Liver (tissue), 7 donors: ENCODE measurements at regions not wholly inside any gene's neighbourhood (a gene's known extent, or its start where the extent isn't known, plus 50 kb on each side); places are given as distances from the start of the nearest gene placed in this dataset.
"Not testable (repeated sequence)": the region's sequence is repeated elsewhere in the genome, so short reads cannot be mapped to it uniquely, and the experiment has no call there.

Experiments used
- DNase-seq: peaks from one replicate; pipeline ENCODE4 v3.0.0-alpha.2; 2017; ENCODE audit warnings: low spot score
- H3K27ac ChIP-seq, 2 donors: one replicate each; pipeline ENCODE4 v1.7.0; 2013; ENCODE audit warnings: inconsistent platforms in 2 of 2, low read length in 2 of 2, control low read depth in 1 of 2, low read depth in 1 of 2, mild to moderate bottlenecking in 1 of 2
- H3K27me3 ChIP-seq, 4 donors: one replicate each; pipeline versions ENCODE4 v1.6.1 to v1.7.0; 2013; ENCODE audit warnings: low read length in 3 of 4, inconsistent platforms in 1 of 4, mild to moderate bottlenecking in 1 of 4, moderate library complexity in 1 of 4; ENCODE audit not compliant: control insufficient read depth in 4 of 4, insufficient read depth in 4 of 4
- H3K36me3 ChIP-seq, 4 donors: one replicate each; pipeline versions ENCODE4 v1.6.1 to v1.7.0; 2013; ENCODE audit warnings: low read length in 3 of 4, mild to moderate bottlenecking in 3 of 4, low read depth in 1 of 4, moderate library complexity in 1 of 4; ENCODE audit not compliant: control insufficient read depth in 4 of 4, insufficient read depth in 3 of 4
- H3K4me1 ChIP-seq, 4 donors: one replicate each; pipeline versions ENCODE4 v1.6.1 to v1.7.0; 2013; ENCODE audit warnings: low read length in 3 of 4, mild to moderate bottlenecking in 3 of 4, moderate library complexity in 1 of 4; ENCODE audit not compliant: control insufficient read depth in 4 of 4, insufficient read depth in 4 of 4
- H3K4me3 ChIP-seq, 3 donors: one replicate each; pipeline versions ENCODE4 v1.6.1 to v1.7.0; 2013; ENCODE audit warnings: low read length in 3 of 3, control low read depth in 1 of 3, low read depth in 1 of 3, mild to moderate bottlenecking in 1 of 3
- H3K9ac ChIP-seq, 2 donors: one replicate each; pipeline ENCODE4 v1.7.0; 2013; ENCODE audit warnings: low read length in 2 of 2, mild to moderate bottlenecking in 2 of 2, moderate library complexity in 2 of 2, control low read depth in 1 of 2, low read depth in 1 of 2
- H3K9me3 ChIP-seq, 4 donors: one replicate each; pipeline versions ENCODE4 v1.6.1 to v1.7.0; 2013; ENCODE audit warnings: low read length in 3 of 4; ENCODE audit not compliant: control insufficient read depth in 4 of 4
- EGR1 ChIP-seq, 2 donors: IDR thresholded peaks; 2 replicates each; pipeline ENCODE4 v1.6.1; 2016 to 2018; ENCODE audit warnings: antibody characterized with exemption in 2 of 2, low read depth in 2 of 2
- FOXA2 ChIP-seq: IDR thresholded peaks from 2 replicates; pipeline ENCODE4 v1.6.1; 2016; ENCODE audit warnings: antibody characterized with exemption
- GABPA ChIP-seq, 2 donors: IDR thresholded peaks in 1 of 2; conservative IDR thresholded peaks in 1 of 2; 2 replicates each; pipeline ENCODE4 v1.6.1; 2016; ENCODE audit warnings: antibody characterized with exemption in 2 of 2, mild to moderate bottlenecking in 1 of 2, moderate library complexity in 1 of 2
- HNF4G ChIP-seq: IDR thresholded peaks from 2 replicates; pipeline ENCODE4 v1.6.1; 2016; ENCODE audit warnings: antibody characterized with exemption
- NR2F2 ChIP-seq: IDR thresholded peaks from 2 replicates; pipeline ENCODE4 v1.6.1; 2016; ENCODE audit warnings: antibody characterized with exemption
- RXRA ChIP-seq, 2 donors: IDR thresholded peaks; 2 replicates each; pipeline ENCODE4 v1.6.1; 2017 to 2018; ENCODE audit warnings: antibody characterized with exemption in 2 of 2, mild to moderate bottlenecking in 1 of 2
- SP1 ChIP-seq: IDR thresholded peaks from 2 replicates; pipeline ENCODE4 v1.6.1; 2018; ENCODE audit warnings: antibody characterized with exemption, mild to moderate bottlenecking
- YY1 ChIP-seq: IDR thresholded peaks from 2 replicates; pipeline ENCODE4 v1.6.1; 2016; ENCODE audit warnings: antibody characterized with exemption, mild to moderate bottlenecking
- ZBTB33 ChIP-seq: IDR thresholded peaks from 2 replicates; pipeline ENCODE4 v1.6.1; 2016; ENCODE audit warnings: antibody characterized with exemption
- WGBS: extraction: QIAGEN DNeasy Blood & Tissue Kit; methylation state at CpG from one replicate; pipeline ENCODE4 v1.1.7; 2013; 5-methylcytosine and 5-hydroxymethylcytosine counted together
- TF ChIP-seq, protein P1 (sequence below): IDR thresholded peaks from 2 replicates; pipeline ENCODE4 v1.6.1; 2016; ENCODE audit warnings: antibody characterized with exemption, mild to moderate bottlenecking
- TF ChIP-seq, protein P2 (sequence below): IDR thresholded peaks from 2 replicates; pipeline ENCODE4 v1.6.1; 2016; ENCODE audit warnings: antibody characterized with exemption
- donor health status: healthy.
- donor health status: healthy.
- donor health status: healthy.
- donor health status: healthy.

DNA sequence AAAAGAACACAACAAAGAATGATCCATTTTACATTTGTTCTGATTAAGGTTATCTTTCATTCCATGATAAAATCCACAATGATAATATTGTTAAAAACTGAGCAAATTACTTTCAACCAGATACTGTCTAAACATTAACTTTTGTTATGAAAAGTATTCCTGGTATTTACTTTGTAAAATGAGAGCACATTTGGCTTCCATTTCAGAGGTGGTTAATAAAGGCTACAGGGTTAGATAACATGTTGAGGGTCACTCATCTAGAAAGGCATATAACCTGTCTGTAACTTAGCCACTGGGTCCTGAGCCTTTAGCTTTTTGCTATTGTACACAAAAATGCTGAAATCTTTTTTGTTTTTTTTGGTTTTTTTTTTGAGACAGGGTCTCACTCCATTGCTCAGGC, 99.3 kb downstream of the ANXA2R start:
- H3K27me3 ChIP-seq = peaks cover 0 to 7% (median 3%) of the 10 kb centered on the region in 4 donors
- no peak for DNase-seq
- H3K9ac ChIP-seq = no peak overlapping the region
- H3K4me3 ChIP-seq = no peak overlapping the region
- no peaks in the 10 kb centered on the region for H3K36me3 ChIP-seq
- TF ChIP-seq NR2F2 (no peak), HNF4G (no peak), SP1 (no peak), EGR1 (IDR thresholded peaks at IDR 0.05; ENCODE audit: low read depth in 2 of 2) (no peak), FOXA2 (no peak), ZBTB33 (no peak), GABPA (IDR thresholded peaks at IDR 0.05 in 1 of 2, conservative IDR thresholded peaks at IDR 0.05 in 1 of 2) (no peak), YY1 (no peak), RXRA (IDR thresholded peaks at IDR 0.05) (no peak)
- TF ChIP-seq, protein P1, sequence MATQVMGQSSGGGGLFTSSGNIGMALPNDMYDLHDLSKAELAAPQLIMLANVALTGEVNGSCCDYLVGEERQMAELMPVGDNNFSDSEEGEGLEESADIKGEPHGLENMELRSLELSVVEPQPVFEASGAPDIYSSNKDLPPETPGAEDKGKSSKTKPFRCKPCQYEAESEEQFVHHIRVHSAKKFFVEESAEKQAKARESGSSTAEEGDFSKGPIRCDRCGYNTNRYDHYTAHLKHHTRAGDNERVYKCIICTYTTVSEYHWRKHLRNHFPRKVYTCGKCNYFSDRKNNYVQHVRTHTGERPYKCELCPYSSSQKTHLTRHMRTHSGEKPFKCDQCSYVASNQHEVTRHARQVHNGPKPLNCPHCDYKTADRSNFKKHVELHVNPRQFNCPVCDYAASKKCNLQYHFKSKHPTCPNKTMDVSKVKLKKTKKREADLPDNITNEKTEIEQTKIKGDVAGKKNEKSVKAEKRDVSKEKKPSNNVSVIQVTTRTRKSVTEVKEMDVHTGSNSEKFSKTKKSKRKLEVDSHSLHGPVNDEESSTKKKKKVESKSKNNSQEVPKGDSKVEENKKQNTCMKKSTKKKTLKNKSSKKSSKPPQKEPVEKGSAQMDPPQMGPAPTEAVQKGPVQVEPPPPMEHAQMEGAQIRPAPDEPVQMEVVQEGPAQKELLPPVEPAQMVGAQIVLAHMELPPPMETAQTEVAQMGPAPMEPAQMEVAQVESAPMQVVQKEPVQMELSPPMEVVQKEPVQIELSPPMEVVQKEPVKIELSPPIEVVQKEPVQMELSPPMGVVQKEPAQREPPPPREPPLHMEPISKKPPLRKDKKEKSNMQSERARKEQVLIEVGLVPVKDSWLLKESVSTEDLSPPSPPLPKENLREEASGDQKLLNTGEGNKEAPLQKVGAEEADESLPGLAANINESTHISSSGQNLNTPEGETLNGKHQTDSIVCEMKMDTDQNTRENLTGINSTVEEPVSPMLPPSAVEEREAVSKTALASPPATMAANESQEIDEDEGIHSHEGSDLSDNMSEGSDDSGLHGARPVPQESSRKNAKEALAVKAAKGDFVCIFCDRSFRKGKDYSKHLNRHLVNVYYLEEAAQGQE = no peak
- TF ChIP-seq, protein P2, sequence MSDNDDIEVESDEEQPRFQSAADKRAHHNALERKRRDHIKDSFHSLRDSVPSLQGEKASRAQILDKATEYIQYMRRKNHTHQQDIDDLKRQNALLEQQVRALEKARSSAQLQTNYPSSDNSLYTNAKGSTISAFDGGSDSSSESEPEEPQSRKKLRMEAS = no peak
- no peaks in the 10 kb centered on the region for H3K9me3 ChIP-seq
- H3K4me1 ChIP-seq = no peaks in the 10 kb centered on the region
- H3K27ac ChIP-seq = no peak overlapping the region

- not testable (repeated sequence) for H3K9me3 ChIP-seq, H3K27ac ChIP-seq
- 84% methylated on average over 8 of the region's 8 CpGs for WGBS
These were observed 108.1 kb downstream of the ANXA2R start for GRCh38 chr5:42932011-42932410.

DNA sequence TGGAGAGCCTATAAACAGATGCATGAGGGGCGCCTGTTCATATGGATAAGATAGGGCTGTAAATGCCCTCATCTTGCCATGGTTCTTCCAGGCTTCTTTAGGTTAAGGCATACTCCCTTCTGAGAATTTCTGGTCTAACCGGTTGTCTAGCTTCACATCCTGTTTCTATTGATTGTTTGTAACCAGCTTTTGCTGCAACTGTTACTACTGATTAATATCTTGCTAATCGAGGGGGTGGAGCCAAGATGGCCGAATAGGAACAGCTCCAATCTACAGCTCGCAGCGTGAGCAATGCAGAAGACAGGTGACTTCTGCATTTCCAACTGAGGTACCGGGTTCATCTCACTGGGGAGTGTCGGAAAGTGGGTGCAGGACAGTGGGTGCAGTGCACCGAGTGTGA, 108.7 kb downstream of the ANXA2R start:
- WGBS = 89% methylated on average over 9 of the region's 9 CpGs

More at GRCh38 chr5:42932011-42932410, 108.1 kb downstream of the ANXA2R start:
- H3K27me3 ChIP-seq, H3K4me3 ChIP-seq, H3K9ac ChIP-seq, DNase-seq, H3K4me1 ChIP-seq, H3K36me3 ChIP-seq: not testable (repeated sequence)

More for the DNA sequence above, 108.7 kb downstream of the ANXA2R start:
- not testable (repeated sequence) for H3K9me3 ChIP-seq, H3K27ac ChIP-seq, H3K27me3 ChIP-seq, DNase-seq, H3K9ac ChIP-seq, H3K36me3 ChIP-seq, H3K4me3 ChIP-seq, H3K4me1 ChIP-seq
